Neural cell (in vitro differentiated cells): ENCODE measurements at regions not wholly inside any gene's neighbourhood (a gene's known extent, or its start where the extent isn't known, plus 50 kb on each side); places are given as distances from the start of the nearest gene placed in this dataset.

Source experiments
- H2AFZ ChIP-seq: fragments of 200-600, 300-800 bp; sonication (generic), shearing (Covaris generic); 2 replicates; pipeline ENCODE4 v1.6.0; 2014; ENCODE audit warnings: low read depth, mild to moderate bottlenecking, antibody characterized with exemption, low read length, moderate library complexity
- H3F3A ChIP-seq: fragments of 200-600 bp; shearing (Covaris generic); 2 replicates; pipeline ENCODE4 v1.6.1; 2016; ENCODE audit warnings: mild to moderate bottlenecking, moderate library complexity, mixed read lengths, antibody characterized with exemption, low read length; ENCODE audit not compliant: insufficient read depth, poor library complexity, severe bottlenecking
- H3K27ac ChIP-seq: fragments of 200-600, 300-800 bp; sonication (generic), shearing (Covaris generic); 2 replicates; pipeline ENCODE4 v1.5.1; 2014; ENCODE audit warnings: mild to moderate bottlenecking, low read length, moderate library complexity
- H3K27me3 ChIP-seq: fragments of 300-800, 200-600 bp; sonication (generic), shearing (Covaris generic); 2 replicates; pipeline ENCODE4 v1.6.0; 2014; ENCODE audit warnings: mild to moderate bottlenecking, low read depth, low read length, moderate library complexity; ENCODE audit not compliant: insufficient read depth
- H3K36me3 ChIP-seq: fragments of 300-800, 200-600 bp; sonication (generic), shearing (Covaris generic); 2 replicates; pipeline ENCODE4 v1.5.1; 2014; ENCODE audit warnings: mild to moderate bottlenecking, antibody characterized with exemption, low read length, moderate library complexity; ENCODE audit not compliant: insufficient read depth
- H3K4me2 ChIP-seq: fragments of 300-800, 200-600 bp; sonication (generic), shearing (Covaris generic); 2 replicates; pipeline ENCODE4 v1.6.0; 2014; ENCODE audit warnings: mild to moderate bottlenecking, low read length
- H3K4me3 ChIP-seq: fragments of 300-800, 200-600 bp; sonication (generic), shearing (Covaris generic); 2 replicates; pipeline ENCODE4 v1.5.1; 2014; ENCODE audit warnings: mild to moderate bottlenecking, low read length, moderate library complexity
- H3K79me2 ChIP-seq: fragments of 200-600 bp; shearing (Covaris generic); replicated peaks from 2 replicates; pipeline ENCODE4 v1.6.0; 2014; ENCODE audit warnings: mild to moderate bottlenecking, low read length, moderate library complexity; ENCODE audit not compliant: insufficient read depth
- H3K9ac ChIP-seq: fragments of 300-800, 200-600 bp; sonication (generic), shearing (Covaris generic); 2 replicates; pipeline ENCODE4 v1.6.1; 2016; ENCODE audit warnings: mild to moderate bottlenecking, low read length, mixed read lengths
- H3K9me2 ChIP-seq: fragments of 200-600 bp; shearing (Covaris generic); 2 replicates; pipeline ENCODE4 v1.6.1; 2016; ENCODE audit warnings: mild to moderate bottlenecking, low read length, mixed read lengths; ENCODE audit not compliant: insufficient read depth
- H3K9me3 ChIP-seq: fragments of 200-600, 300-800 bp; sonication (generic), shearing (Covaris generic); 2 replicates; pipeline ENCODE4 v1.6.1; 2016; ENCODE audit warnings: mild to moderate bottlenecking, mixed run types, low read length, moderate library complexity, mixed read lengths
- H4K20me1 ChIP-seq: fragments of 200-600 bp; shearing (Covaris generic); 2 replicates; pipeline ENCODE4 v1.6.1; 2016; ENCODE audit warnings: mild to moderate bottlenecking, mixed run types; ENCODE audit not compliant: insufficient read depth
- CTCF ChIP-seq: fragments of 450-650 bp; IDR thresholded peaks from 2 replicates; pipeline ENCODE4 v1.5.1; 2014; ENCODE audit warnings: antibody characterized with exemption, mild to moderate bottlenecking, moderate library complexity; ENCODE audit not compliant: poor library complexity, severe bottlenecking
- EP300 ChIP-seq: fragments of 450-650 bp; conservative IDR thresholded peaks from 2 replicates; pipeline ENCODE4 v1.6.1; 2014; ENCODE audit warnings: antibody characterized with exemption, mild to moderate bottlenecking, moderate library complexity; ENCODE audit not compliant: poor library complexity, severe bottlenecking
- EZH2 ChIP-seq: fragments of 200-600, 300-800 bp; shearing (Covaris generic), sonication (generic); IDR thresholded peaks from 2 replicates; pipeline ENCODE4 v1.6.1; 2014; ENCODE audit warnings: antibody characterized with exemption, low read length, borderline replicate concordance, mild to moderate bottlenecking; ENCODE audit not compliant: insufficient read depth, poor library complexity, severe bottlenecking
- MXI1 ChIP-seq: fragments of 450-650 bp; conservative IDR thresholded peaks from 2 replicates; pipeline ENCODE4 v1.6.1; 2014; ENCODE audit warnings: antibody characterized with exemption, mild to moderate bottlenecking; ENCODE audit not compliant: poor library complexity, severe bottlenecking
- POLR2AphosphoS5 ChIP-seq: IDR thresholded peaks from 2 replicates; pipeline ENCODE4 v1.6.1; 2012
- RAD21 ChIP-seq: fragments of 450-650 bp; conservative IDR thresholded peaks from 2 replicates; pipeline ENCODE4 v1.6.1; 2014; ENCODE audit warnings: antibody characterized with exemption, mild to moderate bottlenecking, moderate library complexity
- REST ChIP-seq: IDR thresholded peaks from 2 replicates; pipeline ENCODE4 v1.6.1; 2012; ENCODE audit warnings: borderline replicate concordance
- SMC3 ChIP-seq: fragments of 450-650 bp; conservative IDR thresholded peaks from 2 replicates; pipeline ENCODE4 v1.6.1; 2014; ENCODE audit warnings: antibody characterized with exemption, mild to moderate bottlenecking, moderate library complexity; ENCODE audit not compliant: poor library complexity
- TAF1 ChIP-seq: IDR thresholded peaks from 2 replicates; pipeline ENCODE4 v1.6.1; 2012; ENCODE audit warnings: low read depth

GRCh38 chr14:47863441-47863840 lies 188.0 kb upstream of the MDGA2 start:
- Histone ChIP-seq H3K9me2 (no peaks in the 10 kb centered on the region), H3K4me2 (no peak overlapping the region), H3K79me2 (no peaks in the 10 kb centered on the region), H3K27ac (no peak overlapping the region), H3K27me3 (no peaks in the 10 kb centered on the region), H2AFZ (no peak overlapping the region), H3K36me3 (no peaks in the 10 kb centered on the region), H3K9ac (no peak overlapping the region), H4K20me1 (no peaks in the 10 kb centered on the region), H3K9me3 (no peaks in the 10 kb centered on the region), H3F3A (no peaks in the 10 kb centered on the region), H3K4me3 (no peak overlapping the region)
- no peak for TF ChIP-seq EZH2
- no peak for TF ChIP-seq POLR2AphosphoS5

GRCh38 chr14:47857646-47858045 lies 182.2 kb upstream of the MDGA2 start:
- Histone ChIP-seq H3K27me3 (no peaks in the 10 kb centered on the region), H3K27ac (no peak overlapping the region), H3K4me2 (no peak overlapping the region), H2AFZ (no peak overlapping the region), H3K4me3 (no peak overlapping the region), H3K9me2 (no peaks in the 10 kb centered on the region), H3K36me3 (no peaks in the 10 kb centered on the region), H3F3A (no peaks in the 10 kb centered on the region), H4K20me1 (no peaks in the 10 kb centered on the region), H3K9me3 (no peaks in the 10 kb centered on the region), H3K79me2 (no peaks in the 10 kb centered on the region), H3K9ac (no peak overlapping the region)
- no peak for TF ChIP-seq SMC3
- TF ChIP-seq TAF1: no peak
- no peak for TF ChIP-seq RAD21
- TF ChIP-seq MXI1: no peak
- no peak for TF ChIP-seq EP300
- TF ChIP-seq POLR2AphosphoS5: no peak
- no peak for TF ChIP-seq REST
- TF ChIP-seq CTCF: no peak
- TF ChIP-seq EZH2: no peak

- Histone ChIP-seq H3K9me3 (no peaks in the 10 kb centered on the region), H3F3A (no peaks in the 10 kb centered on the region), H2AFZ (no peak overlapping the region), H3K9me2 (no peaks in the 10 kb centered on the region), H3K27me3 (no peaks in the 10 kb centered on the region), H3K9ac (no peak overlapping the region), H3K27ac (no peak overlapping the region), H3K79me2 (no peaks in the 10 kb centered on the region), H3K4me3 (no peak overlapping the region), H4K20me1 (no peaks in the 10 kb centered on the region), H3K36me3 (no peaks in the 10 kb centered on the region), H3K4me2 (no peak overlapping the region)
- TF ChIP-seq EP300: no peak
- TF ChIP-seq TAF1: no peak
- no peak for TF ChIP-seq CTCF
- no peak for TF ChIP-seq POLR2AphosphoS5
- TF ChIP-seq SMC3: no peak
- TF ChIP-seq REST: no peak
- TF ChIP-seq EZH2: no peak
- no peak for TF ChIP-seq MXI1
Observed at GRCh38 chr14:47852278-47852677, 176.9 kb upstream of the MDGA2 start.
